GM12878 (cell line): ENCODE measurements at regions not wholly inside any gene's neighbourhood (a gene's known extent, or its start where the extent isn't known, plus 50 kb on each side); places are given as distances from the start of the nearest gene placed in this dataset.

ENCODE experiments used
- ATAC-seq: fragments of 200-7000 bp; cut with Tn5 transposase; 3 replicates; pipeline ENCODE4 v1.9.1; 2020; ENCODE audit warnings: mild to moderate bottlenecking, moderate library complexity
- BruUV-seq: library from RNA; stranded (reverse); fragments of 400-500 nt; replicated peaks from 2 replicates; lab custom pipeline; 2021; lab: Mats Ljungman, UMichigan
- CTCF ChIA-PET: fragments of 300-600 bp; sonication (Branson Sonifier 250); formaldehyde crosslinking; extraction: SDS; loops from one replicate; lab custom pipeline; 2021; ENCODE audit warnings: inconsistent platforms; lab: Yijun Ruan, JAX
- POLR2A ChIA-PET: fragments of 350-600 bp; formaldehyde crosslinking; extraction: SDS; loops from one replicate; lab custom pipeline; 2021; ENCODE audit warnings: inconsistent platforms; lab: Charles Lee
- RAD21 ChIA-PET: fragments of 300-600 bp; sonication (Branson Sonifier 250); formaldehyde crosslinking; loops from one replicate; lab custom pipeline; 2023; ENCODE audit warnings: antibody characterized with exemption; ENCODE audit not compliant: unreplicated experiment; lab: Charles Lee
- SMC1A ChIA-PET: fragments of 300-600 bp; sonication (Branson Sonifier 250); formaldehyde crosslinking; loops from one replicate; lab custom pipeline; 2023; ENCODE audit not compliant: unreplicated experiment, uncharacterized antibody; lab: Charles Lee
- DNase-seq: peaks from one replicate; pipeline ENCODE4 v3.0.0-alpha.2; 2011; ENCODE audit warnings: low read depth, low spot score
- FAIRE-seq: peaks from 3 replicates; lab custom pipeline; 2011; peaks lifted over from hg19 to GRCh38; lab: Jason Lieb, UNC
- H2AFZ ChIP-seq: 2 replicates; pipeline ENCODE4 v1.6.0; 2011; ENCODE audit warnings: low read depth, low read length, control low read depth; ENCODE audit not compliant: control insufficient read depth
- H3K27ac ChIP-seq: 2 replicates; pipeline ENCODE4 v1.5.1; 2011; ENCODE audit warnings: control low read depth; ENCODE audit not compliant: control insufficient read depth, insufficient read depth
- H3K27me3 ChIP-seq, 2 experiments: replicated peaks in 1 of 2; 2 replicates each; pipeline versions ENCODE4 v1.6.0 to v1.6.1; 2011; ENCODE audit warnings: low read length in 1 of 2; ENCODE audit not compliant: control insufficient read depth in 2 of 2, insufficient read depth in 2 of 2
- H3K36me3 ChIP-seq, 2 experiments: 2 replicates each; pipeline ENCODE4 v1.5.1; 2011; ENCODE audit warnings: low read length in 1 of 2; ENCODE audit not compliant: control insufficient read depth in 2 of 2, insufficient read depth in 2 of 2
- H3K4me1 ChIP-seq: 2 replicates; pipeline ENCODE4 v1.6.1; 2011; ENCODE audit warnings: mild to moderate bottlenecking, low read length, moderate library complexity, mixed read lengths; ENCODE audit not compliant: control insufficient read depth, insufficient read depth
- H3K4me2 ChIP-seq: 2 replicates; pipeline ENCODE4 v1.6.0; 2011; ENCODE audit warnings: control low read depth; ENCODE audit not compliant: control insufficient read depth, insufficient read depth
- H3K4me3 ChIP-seq: fragments of 200-600 bp; sonication (generic); 2 replicates; pipeline ENCODE4 v1.5.1; 2016
- H3K79me2 ChIP-seq: 2 replicates; pipeline ENCODE4 v1.6.0; 2011; ENCODE audit warnings: low read length; ENCODE audit not compliant: control insufficient read depth, insufficient read depth
- H3K9ac ChIP-seq: 2 replicates; pipeline ENCODE4 v1.8.0; 2011; ENCODE audit warnings: low read length, control low read depth, mixed read lengths; ENCODE audit not compliant: control insufficient read depth, insufficient read depth
- H3K9me3 ChIP-seq: replicated peaks from 3 replicates; pipeline ENCODE4 v1.5.1; 2011; ENCODE audit warnings: mild to moderate bottlenecking, low read length; ENCODE audit not compliant: control insufficient read depth, insufficient read depth
- H4K20me1 ChIP-seq: 2 replicates; pipeline ENCODE4 v1.6.0; 2011; ENCODE audit not compliant: control insufficient read depth, insufficient read depth
- CHD4 ChIP-seq: fragments of 200-600 bp; sonication (generic); IDR thresholded peaks from 2 replicates; pipeline ENCODE4 v1.6.1; 2016; ENCODE audit warnings: mild to moderate bottlenecking
- PAX8 ChIP-seq: fragments of 450-650 bp; IDR thresholded peaks from 2 replicates; pipeline ENCODE4 v1.6.1; 2017; ENCODE audit warnings: mild to moderate bottlenecking, moderate library complexity
- POLR2AphosphoS5 ChIP-seq: IDR thresholded peaks from 2 replicates; pipeline ENCODE4 v1.6.1; 2011; ENCODE audit warnings: mild to moderate bottlenecking, low read length, inconsistent platforms
- SP1 ChIP-seq: IDR thresholded peaks from one replicate; pipeline ENCODE4 v1.6.1; 2011; ENCODE audit warnings: low read depth, low read length
- TBL1XR1 ChIP-seq: IDR thresholded peaks from 2 replicates; pipeline ENCODE4 v1.6.1; 2012; ENCODE audit warnings: low read depth, low read length, improper control_type of control experiment
- TCF7 ChIP-seq: IDR thresholded peaks from 2 replicates; pipeline ENCODE4 v1.6.1; 2014; ENCODE audit warnings: antibody characterized with exemption, borderline replicate concordance
- WGBS: methylation state at CpG from one replicate; pipeline ENCODE4 v1.1.6; 2016; ENCODE audit warnings: low lambda C conversion rate; ENCODE audit not compliant: insufficient replicate concordance, insufficient coverage; ENCODE audit errors: missing lambda C conversion rate; 5-methylcytosine and 5-hydroxymethylcytosine counted together
- in situ Hi-C: fragments of 300-500 bp; cut with MboI; formaldehyde crosslinking; loops from 9 replicates; pipeline ENCODE4 v1.14.3; 2018; ENCODE audit warnings: mixed read lengths
- intact Hi-C: fragments of 100-400 bp; cut with micrococcal nuclease; formaldehyde crosslinking; loops from one replicate; pipeline ENCODE4 v1.14.2; 2022; ENCODE audit not compliant: unreplicated experiment
- TF ChIP-seq, protein P1 (sequence below), 3 experiments: IDR thresholded peaks in 2 of 3; conservative IDR thresholded peaks in 1 of 3; 2 replicates each; pipeline ENCODE4 v1.5.1; 2011; ENCODE audit warnings: low read depth in 3 of 3, low read length in 3 of 3, mild to moderate bottlenecking in 3 of 3, control low read depth in 2 of 3, moderate library complexity in 2 of 3, inconsistent platforms in 1 of 3, mixed read lengths in 1 of 3; ENCODE audit not compliant: control insufficient read depth in 2 of 3, insufficient read depth in 1 of 3; ENCODE audit errors: extremely low read depth in 1 of 3
- TF ChIP-seq, protein P2 (sequence below): IDR thresholded peaks from 2 replicates; pipeline ENCODE4 v1.6.1; 2011; ENCODE audit warnings: borderline replicate concordance, low read depth, mild to moderate bottlenecking, moderate library complexity, mixed read lengths, low read length; ENCODE audit not compliant: insufficient read depth; ENCODE audit errors: extremely low read length
- TF ChIP-seq, protein P3 (sequence below): fragments of 450-650 bp; formaldehyde crosslinking; IDR thresholded peaks from 2 replicates; pipeline ENCODE4 v1.5.0; 2022; ENCODE audit warnings: mild to moderate bottlenecking, missing genetic modification characterization

DNA sequence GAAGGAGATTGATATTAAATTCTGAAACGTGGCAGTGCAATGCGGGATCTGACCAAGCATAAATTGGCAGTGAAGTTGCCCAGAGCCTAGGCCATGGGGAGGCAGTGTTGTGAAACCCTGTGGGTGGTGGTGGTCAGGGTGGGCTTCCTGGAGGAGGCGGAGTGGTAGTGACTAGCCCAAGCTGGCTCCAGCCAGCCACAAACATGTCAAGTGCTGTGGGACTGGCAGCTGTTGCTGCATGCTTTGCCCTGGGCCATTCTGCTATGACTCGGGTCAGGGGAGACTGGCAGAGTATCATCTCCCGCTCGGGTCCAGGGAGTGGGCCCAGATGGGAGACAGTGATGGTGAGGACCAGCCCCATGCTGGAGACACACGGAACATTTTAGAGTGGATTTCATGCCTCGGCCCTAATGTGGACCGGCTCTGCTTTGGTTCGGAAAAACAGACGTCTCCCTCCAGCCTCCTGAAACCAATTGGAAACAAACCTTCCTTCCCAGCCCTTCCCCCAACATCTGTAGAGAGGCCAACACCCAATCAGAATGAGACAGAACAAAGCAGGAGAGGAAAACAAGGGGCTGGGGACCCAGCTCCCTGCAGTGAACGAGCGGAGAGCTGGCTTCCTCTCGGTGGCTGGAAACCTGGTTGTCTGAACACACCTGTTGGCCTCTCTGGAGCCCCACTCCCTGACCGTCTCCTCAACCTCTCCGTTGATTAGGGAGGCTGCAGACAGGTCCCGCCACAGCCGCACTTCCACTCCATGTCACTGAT is 58.2 kb downstream of the TMEM270 start:
- TF ChIP-seq, protein P1, sequence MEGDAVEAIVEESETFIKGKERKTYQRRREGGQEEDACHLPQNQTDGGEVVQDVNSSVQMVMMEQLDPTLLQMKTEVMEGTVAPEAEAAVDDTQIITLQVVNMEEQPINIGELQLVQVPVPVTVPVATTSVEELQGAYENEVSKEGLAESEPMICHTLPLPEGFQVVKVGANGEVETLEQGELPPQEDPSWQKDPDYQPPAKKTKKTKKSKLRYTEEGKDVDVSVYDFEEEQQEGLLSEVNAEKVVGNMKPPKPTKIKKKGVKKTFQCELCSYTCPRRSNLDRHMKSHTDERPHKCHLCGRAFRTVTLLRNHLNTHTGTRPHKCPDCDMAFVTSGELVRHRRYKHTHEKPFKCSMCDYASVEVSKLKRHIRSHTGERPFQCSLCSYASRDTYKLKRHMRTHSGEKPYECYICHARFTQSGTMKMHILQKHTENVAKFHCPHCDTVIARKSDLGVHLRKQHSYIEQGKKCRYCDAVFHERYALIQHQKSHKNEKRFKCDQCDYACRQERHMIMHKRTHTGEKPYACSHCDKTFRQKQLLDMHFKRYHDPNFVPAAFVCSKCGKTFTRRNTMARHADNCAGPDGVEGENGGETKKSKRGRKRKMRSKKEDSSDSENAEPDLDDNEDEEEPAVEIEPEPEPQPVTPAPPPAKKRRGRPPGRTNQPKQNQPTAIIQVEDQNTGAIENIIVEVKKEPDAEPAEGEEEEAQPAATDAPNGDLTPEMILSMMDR (IDR thresholded peaks at IDR 0.05 in 2 of 3, conservative IDR thresholded peaks at IDR 0.05 in 1 of 3; ENCODE audit: control insufficient read depth in 2 of 3, extremely low read depth in 1 of 3, insufficient read depth in 1 of 3, low read depth in 3 of 3, low read length in 3 of 3), result no peak
- no peak for TF ChIP-seq PAX8
- TF ChIP-seq, protein P2, sequence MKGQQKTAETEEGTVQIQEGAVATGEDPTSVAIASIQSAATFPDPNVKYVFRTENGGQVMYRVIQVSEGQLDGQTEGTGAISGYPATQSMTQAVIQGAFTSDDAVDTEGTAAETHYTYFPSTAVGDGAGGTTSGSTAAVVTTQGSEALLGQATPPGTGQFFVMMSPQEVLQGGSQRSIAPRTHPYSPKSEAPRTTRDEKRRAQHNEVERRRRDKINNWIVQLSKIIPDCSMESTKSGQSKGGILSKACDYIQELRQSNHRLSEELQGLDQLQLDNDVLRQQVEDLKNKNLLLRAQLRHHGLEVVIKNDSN, result no peak
- no peak for TF ChIP-seq POLR2AphosphoS5
- no peak for TF ChIP-seq TCF7
- no peak for TF ChIP-seq CHD4
- TF ChIP-seq SP1, result no peak
- TF ChIP-seq, protein P3, sequence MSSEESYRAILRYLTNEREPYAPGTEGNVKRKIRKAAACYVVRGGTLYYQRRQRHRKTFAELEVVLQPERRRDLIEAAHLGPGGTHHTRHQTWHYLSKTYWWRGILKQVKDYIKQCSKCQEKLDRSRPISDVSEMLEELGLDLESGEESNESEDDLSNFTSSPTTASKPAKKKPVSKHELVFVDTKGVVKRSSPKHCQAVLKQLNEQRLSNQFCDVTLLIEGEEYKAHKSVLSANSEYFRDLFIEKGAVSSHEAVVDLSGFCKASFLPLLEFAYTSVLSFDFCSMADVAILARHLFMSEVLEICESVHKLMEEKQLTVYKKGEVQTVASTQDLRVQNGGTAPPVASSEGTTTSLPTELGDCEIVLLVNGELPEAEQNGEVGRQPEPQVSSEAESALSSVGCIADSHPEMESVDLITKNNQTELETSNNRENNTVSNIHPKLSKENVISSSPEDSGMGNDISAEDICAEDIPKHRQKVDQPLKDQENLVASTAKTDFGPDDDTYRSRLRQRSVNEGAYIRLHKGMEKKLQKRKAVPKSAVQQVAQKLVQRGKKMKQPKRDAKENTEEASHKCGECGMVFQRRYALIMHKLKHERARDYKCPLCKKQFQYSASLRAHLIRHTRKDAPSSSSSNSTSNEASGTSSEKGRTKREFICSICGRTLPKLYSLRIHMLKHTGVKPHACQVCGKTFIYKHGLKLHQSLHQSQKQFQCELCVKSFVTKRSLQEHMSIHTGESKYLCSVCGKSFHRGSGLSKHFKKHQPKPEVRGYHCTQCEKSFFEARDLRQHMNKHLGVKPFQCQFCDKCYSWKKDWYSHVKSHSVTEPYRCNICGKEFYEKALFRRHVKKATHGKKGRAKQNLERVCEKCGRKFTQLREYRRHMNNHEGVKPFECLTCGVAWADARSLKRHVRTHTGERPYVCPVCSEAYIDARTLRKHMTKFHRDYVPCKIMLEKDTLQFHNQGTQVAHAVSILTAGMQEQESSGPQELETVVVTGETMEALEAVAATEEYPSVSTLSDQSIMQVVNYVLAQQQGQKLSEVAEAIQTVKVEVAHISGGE (CRISPR knock-in tag), result no peak
- TF ChIP-seq TBL1XR1, result no peak
- no peak for FAIRE-seq
- ATAC-seq, result no peak
- Histone ChIP-seq H3K4me2 (no peak overlapping the region), H3K4me1 (no peaks in the 10 kb centered on the region), H3K27me3 (no peaks in the 10 kb centered on the region; a peak in 1 of 4 replicates), H4K20me1 (no peaks in the 10 kb centered on the region), H3K9me3 (no peaks in the 10 kb centered on the region), H3K9ac (no peak overlapping the region), H3K4me3 (no peak overlapping the region), H2AFZ (no peak overlapping the region), H3K27ac (no peak overlapping the region), H3K79me2 (no peaks in the 10 kb centered on the region), H3K36me3 (no peaks in the 10 kb centered on the region)
- in situ Hi-C loops, result no loop called here
- no TSS peak for BruUV-seq
- ChIA-PET RAD21 (no interaction called here), CTCF (no interaction called here), SMC1A (no interaction called here), POLR2A (no interaction called here)
- WGBS, result 49% methylated on average over 18 of the region's 18 CpGs
- no peak for DNase-seq
- intact Hi-C loops, result no loop called here
